ENCODE measurements at regions not wholly inside any gene's neighbourhood (a gene's known extent, or its start where the extent isn't known, plus 50 kb on each side); places are given as distances from the start of the nearest gene placed in this dataset.

DNA sequence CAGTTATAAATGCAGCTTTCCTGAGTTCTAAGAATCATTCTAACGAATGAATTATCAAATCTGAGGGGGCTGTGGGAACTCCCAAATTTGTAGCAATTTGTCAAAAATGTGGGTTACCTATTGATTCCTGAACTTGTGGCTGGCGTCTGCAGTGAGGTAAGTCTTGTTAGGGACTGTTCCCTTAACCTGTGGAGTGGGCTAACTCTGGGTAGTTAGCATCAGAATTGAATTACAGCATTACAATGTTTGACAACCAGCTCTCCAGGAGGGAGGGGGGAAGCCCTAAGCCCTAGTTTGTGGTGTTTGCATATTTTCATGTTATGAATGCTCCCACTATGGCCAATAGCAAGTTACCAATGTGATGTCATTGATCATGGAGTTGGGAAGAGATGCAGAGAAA is 65.9 kb upstream of the STT3B start:
- TF ChIP-seq POLR2A (IDR thresholded peaks at IDR 0.05; ENCODE audit: extremely low read depth, insufficient read length), result no peak
- TF ChIP-seq MYC (IDR thresholded peaks at IDR 0.05; ENCODE audit: low read depth, low read length), result no peak
- TF ChIP-seq, protein P1, sequence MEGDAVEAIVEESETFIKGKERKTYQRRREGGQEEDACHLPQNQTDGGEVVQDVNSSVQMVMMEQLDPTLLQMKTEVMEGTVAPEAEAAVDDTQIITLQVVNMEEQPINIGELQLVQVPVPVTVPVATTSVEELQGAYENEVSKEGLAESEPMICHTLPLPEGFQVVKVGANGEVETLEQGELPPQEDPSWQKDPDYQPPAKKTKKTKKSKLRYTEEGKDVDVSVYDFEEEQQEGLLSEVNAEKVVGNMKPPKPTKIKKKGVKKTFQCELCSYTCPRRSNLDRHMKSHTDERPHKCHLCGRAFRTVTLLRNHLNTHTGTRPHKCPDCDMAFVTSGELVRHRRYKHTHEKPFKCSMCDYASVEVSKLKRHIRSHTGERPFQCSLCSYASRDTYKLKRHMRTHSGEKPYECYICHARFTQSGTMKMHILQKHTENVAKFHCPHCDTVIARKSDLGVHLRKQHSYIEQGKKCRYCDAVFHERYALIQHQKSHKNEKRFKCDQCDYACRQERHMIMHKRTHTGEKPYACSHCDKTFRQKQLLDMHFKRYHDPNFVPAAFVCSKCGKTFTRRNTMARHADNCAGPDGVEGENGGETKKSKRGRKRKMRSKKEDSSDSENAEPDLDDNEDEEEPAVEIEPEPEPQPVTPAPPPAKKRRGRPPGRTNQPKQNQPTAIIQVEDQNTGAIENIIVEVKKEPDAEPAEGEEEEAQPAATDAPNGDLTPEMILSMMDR (IDR thresholded peaks at IDR 0.05; ENCODE audit: low read depth, low read length), result no peak
- TF ChIP-seq, protein P2, sequence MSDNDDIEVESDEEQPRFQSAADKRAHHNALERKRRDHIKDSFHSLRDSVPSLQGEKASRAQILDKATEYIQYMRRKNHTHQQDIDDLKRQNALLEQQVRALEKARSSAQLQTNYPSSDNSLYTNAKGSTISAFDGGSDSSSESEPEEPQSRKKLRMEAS (IDR thresholded peaks at IDR 0.05; ENCODE audit: low read depth, low read length), result no peak
- no peak overlapping the region for H3K4me3 ChIP-seq (ENCODE audit: low read depth, low read length)
- no peak for DNase-seq (ENCODE audit: low read depth)

DNA sequence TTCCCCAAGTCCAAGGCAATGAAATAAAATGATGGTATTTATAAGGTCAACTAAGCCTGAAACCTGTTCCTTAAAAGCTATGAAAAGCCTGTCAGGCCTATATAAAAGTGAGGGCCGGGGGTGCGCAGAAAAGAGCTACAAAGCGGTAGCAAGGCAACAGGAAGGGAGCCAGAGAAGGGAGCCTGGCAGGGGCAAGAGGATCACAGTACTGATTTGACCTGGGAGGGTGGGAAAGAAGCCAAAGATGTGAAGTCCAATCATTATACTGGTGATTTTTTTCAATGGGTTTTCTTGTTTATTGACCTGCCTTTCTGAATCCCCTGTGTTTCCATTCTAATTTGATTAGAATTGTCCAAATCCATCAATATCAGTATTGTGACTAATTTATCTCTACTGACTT is 64.3 kb upstream of the STT3B start:
- TF ChIP-seq, protein P2 (IDR thresholded peaks at IDR 0.05; ENCODE audit: low read depth, low read length), result no peak
- no peak for TF ChIP-seq POLR2A (IDR thresholded peaks at IDR 0.05; ENCODE audit: extremely low read depth, insufficient read length)
- TF ChIP-seq MYC (IDR thresholded peaks at IDR 0.05; ENCODE audit: low read depth, low read length), result no peak
- TF ChIP-seq, protein P1 (IDR thresholded peaks at IDR 0.05; ENCODE audit: low read depth, low read length), result no peak
- no peak overlapping the region for H3K4me3 ChIP-seq (ENCODE audit: low read depth, low read length)
- DNase-seq (ENCODE audit: low read depth), result no peak

DNA sequence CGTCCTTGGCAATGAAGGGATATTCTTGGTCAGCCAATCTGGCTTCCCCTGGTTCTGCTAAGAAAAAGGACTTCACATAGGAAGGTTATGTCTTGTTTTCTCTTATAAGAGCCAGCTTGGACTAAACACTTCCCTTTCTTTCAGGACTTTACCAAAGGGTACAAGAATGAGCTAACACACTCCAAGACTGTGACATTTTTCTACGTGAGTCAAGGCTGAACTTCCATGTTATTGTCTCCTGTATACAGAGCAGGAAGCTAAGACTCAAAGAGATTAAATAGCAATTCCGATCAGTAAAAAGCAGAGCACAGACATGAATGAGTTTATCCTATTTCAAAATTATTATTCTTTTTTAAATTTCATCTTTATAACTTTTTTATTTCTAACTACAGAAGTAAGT is 63.3 kb upstream of the STT3B start:
- TF ChIP-seq POLR2A (IDR thresholded peaks at IDR 0.05; ENCODE audit: extremely low read depth, insufficient read length), result no peak
- TF ChIP-seq, protein P2 (IDR thresholded peaks at IDR 0.05; ENCODE audit: low read depth, low read length), result no peak
- no peak for TF ChIP-seq MYC (IDR thresholded peaks at IDR 0.05; ENCODE audit: low read depth, low read length)
- TF ChIP-seq, protein P1 (IDR thresholded peaks at IDR 0.05; ENCODE audit: low read depth, low read length), result no peak
- H3K4me3 ChIP-seq (ENCODE audit: low read depth, low read length), result no peak overlapping the region
- no peak for DNase-seq (ENCODE audit: low read depth)

DNA sequence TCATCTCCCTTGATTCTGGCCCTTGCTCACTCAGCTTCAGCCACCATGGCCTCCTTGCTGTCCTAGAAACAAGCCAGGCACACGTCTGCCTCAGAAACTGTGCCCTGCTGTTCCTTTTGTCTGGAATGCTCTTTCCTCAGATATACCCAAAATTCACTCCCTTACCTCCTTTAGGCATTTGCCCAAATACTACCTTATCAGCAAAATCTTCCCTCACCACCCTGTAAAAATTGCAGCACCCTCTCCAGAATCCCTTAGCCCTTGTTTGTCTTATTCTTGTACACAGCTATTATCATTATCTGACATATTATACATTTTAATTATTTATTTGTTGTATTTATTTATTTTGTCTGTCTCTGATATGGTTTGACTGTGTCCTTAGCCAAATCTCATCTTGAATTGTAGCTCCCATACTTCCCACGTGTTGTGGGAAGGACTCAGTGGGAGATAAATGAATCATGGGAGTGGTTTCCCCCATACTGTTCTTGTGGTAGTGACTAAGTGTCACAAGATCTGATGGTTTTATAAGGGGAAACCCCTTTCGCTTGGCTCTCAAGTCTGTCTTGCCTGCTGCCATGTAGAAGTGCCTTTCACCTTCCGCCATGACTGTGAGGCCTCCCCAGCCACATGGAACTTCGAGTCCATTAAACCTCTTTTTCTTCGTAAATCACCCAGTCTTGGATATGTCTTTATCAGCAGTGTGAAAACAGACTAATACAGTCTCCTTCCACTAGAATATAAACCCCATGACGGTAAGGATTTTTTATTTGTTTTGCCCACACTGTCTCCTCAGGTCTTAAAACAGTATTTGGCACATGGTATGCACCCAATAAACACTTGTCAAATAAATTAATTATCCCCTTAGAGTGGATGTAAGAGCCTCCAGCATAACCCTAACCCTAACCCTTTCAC is 60.0 kb upstream of the STT3B start:
- no peak overlapping the region for H3K4me3 ChIP-seq (ENCODE audit: low read depth, low read length)
- TF ChIP-seq, protein P2 (IDR thresholded peaks at IDR 0.05; ENCODE audit: low read depth, low read length), result peak; percentile 19; the same call in 1 of the 2 replicates
- TF ChIP-seq, protein P1 (IDR thresholded peaks at IDR 0.05; ENCODE audit: low read depth, low read length), result no peak
- peak; percentile 60 for DNase-seq (ENCODE audit: low read depth)

DNA sequence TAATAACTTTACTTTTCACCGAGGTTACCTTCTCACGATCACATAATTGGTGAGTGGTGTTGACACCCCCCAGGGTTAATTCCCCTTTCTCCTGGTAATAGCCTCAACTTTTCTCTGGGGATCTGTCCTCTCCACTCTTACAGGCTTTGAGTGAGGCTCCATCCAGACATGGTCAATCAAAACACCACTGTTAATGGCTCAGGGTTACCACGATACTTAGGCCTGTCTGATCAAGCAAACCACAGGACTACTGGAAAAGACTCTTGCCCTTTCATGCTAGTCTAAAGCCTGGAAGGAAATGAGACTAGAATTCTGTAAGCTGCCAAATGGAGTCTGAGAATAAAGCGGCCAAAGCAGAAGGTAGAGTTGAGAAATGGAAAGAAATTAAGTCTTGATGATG is 56.5 kb upstream of the STT3B start:
- TF ChIP-seq, protein P1 (IDR thresholded peaks at IDR 0.05; ENCODE audit: low read depth, low read length), result no peak
- TF ChIP-seq, protein P2 (IDR thresholded peaks at IDR 0.05; ENCODE audit: low read depth, low read length), result no peak
- TF ChIP-seq MYC (IDR thresholded peaks at IDR 0.05; ENCODE audit: low read depth, low read length) (no peak), POLR2A (IDR thresholded peaks at IDR 0.05; ENCODE audit: extremely low read depth, insufficient read length) (no peak)
- DNase-seq (ENCODE audit: low read depth), result no peak
- no peak overlapping the region for H3K4me3 ChIP-seq (ENCODE audit: low read depth, low read length)
